HFFc6 (cell line): ENCODE measurements at regions not wholly inside any gene's neighbourhood (a gene's known extent, or its start where the extent isn't known, plus 50 kb on each side); places are given as distances from the start of the nearest gene placed in this dataset.

ENCODE experiments used
- DNase-seq: peaks from one replicate; pipeline ENCODE4 v3.0.0-alpha.2; 2018
- H3K27ac Mint-ChIP-seq: 2 replicates; pipeline ENCODE4 v1.8.0; 2020; ENCODE audit warnings: mild to moderate bottlenecking, mixed read lengths
- H3K27me3 Mint-ChIP-seq: 2 replicates; pipeline ENCODE4 v1.8.0; 2021; ENCODE audit warnings: mild to moderate bottlenecking, moderate library complexity, mixed read lengths; ENCODE audit not compliant: insufficient read depth
- H3K36me3 Mint-ChIP-seq: 2 replicates; pipeline ENCODE4 v1.8.0; 2021; ENCODE audit warnings: low read depth, mixed read lengths
- H3K4me1 Mint-ChIP-seq: 2 replicates; pipeline ENCODE4 v1.8.0; 2020; ENCODE audit warnings: low read depth, mixed read lengths
- H3K4me3 Mint-ChIP-seq: 2 replicates; pipeline ENCODE4 v1.8.0; 2020; ENCODE audit warnings: mild to moderate bottlenecking, moderate library complexity, mixed read lengths
- H3K9me3 Mint-ChIP-seq: 2 replicates; pipeline ENCODE4 v1.8.0; 2020; ENCODE audit warnings: mild to moderate bottlenecking, mixed read lengths
- CTCF ChIP-seq: fragments of 200-600 bp; sonication (generic); IDR thresholded peaks from 2 replicates; pipeline ENCODE4 v1.5.0; 2021; ENCODE audit warnings: antibody characterized with exemption, mild to moderate bottlenecking

- no peak for TF ChIP-seq CTCF
- no peak for DNase-seq
- H3K36me3 Mint-ChIP-seq, result no peaks in the 10 kb centered on the region
- H3K4me1 Mint-ChIP-seq, result no peaks in the 10 kb centered on the region
- no peak overlapping the region for H3K27ac Mint-ChIP-seq
- no peaks in the 10 kb centered on the region for H3K27me3 Mint-ChIP-seq
- H3K4me3 Mint-ChIP-seq, result no peak overlapping the region
- H3K9me3 Mint-ChIP-seq, result peaks cover 3% of the 10 kb centered on the region; the same call in 1 of the 2 replicates
Measured at GRCh38 chr4:133891011-133891410, 310.6 kb downstream of the PABPC4L start.

GRCh38 chr4:133887723-133888122 lies 313.9 kb downstream of the PABPC4L start:
- no peaks in the 10 kb centered on the region for H3K4me1 Mint-ChIP-seq
- H3K27me3 Mint-ChIP-seq, result no peaks in the 10 kb centered on the region
- TF ChIP-seq CTCF, result no peak
- no peak overlapping the region for H3K4me3 Mint-ChIP-seq
- H3K9me3 Mint-ChIP-seq, result peaks cover 3% of the 10 kb centered on the region; the same call in 1 of the 2 replicates
- no peak for DNase-seq
- H3K27ac Mint-ChIP-seq, result no peak overlapping the region
- H3K36me3 Mint-ChIP-seq, result peaks cover under 1% of the 10 kb centered on the region; the same call in 1 of the 2 replicates

- no peak for TF ChIP-seq CTCF
- no peak overlapping the region for H3K4me3 Mint-ChIP-seq
- H3K9me3 Mint-ChIP-seq, result no peaks in the 10 kb centered on the region
- no peaks in the 10 kb centered on the region for H3K27me3 Mint-ChIP-seq
- no peak overlapping the region for H3K27ac Mint-ChIP-seq
- peaks cover 17% of the 10 kb centered on the region for H3K4me1 Mint-ChIP-seq
- DNase-seq, result no peak
- H3K36me3 Mint-ChIP-seq, result 0 out of 2 replicates have a peak, but pooled peaks cover 3% of the 10 kb centered on the region
Measured at GRCh38 chr4:133869486-133869885, 332.1 kb downstream of the PABPC4L start.

GRCh38 chr4:133868856-133869255 lies 332.7 kb downstream of the PABPC4L start:
- TF ChIP-seq CTCF, result no peak
- Mint-ChIP-seq H3K36me3 (0 out of 2 replicates have a peak, but pooled peaks cover 3% of the 10 kb centered on the region), H3K4me1 (peaks cover 17% of the 10 kb centered on the region), H3K27ac (no peak overlapping the region), H3K27me3 (no peaks in the 10 kb centered on the region), H3K9me3 (no peaks in the 10 kb centered on the region), H3K4me3 (no peak overlapping the region)
- no peak for DNase-seq

- H3K27ac Mint-ChIP-seq, result peak overlapping the region; percentile 75; the same call in 1 of the 2 replicates
- no peak overlapping the region for H3K4me3 Mint-ChIP-seq
- no peaks in the 10 kb centered on the region for H3K9me3 Mint-ChIP-seq
- peaks cover 17% of the 10 kb centered on the region for H3K4me1 Mint-ChIP-seq
- TF ChIP-seq CTCF, result no peak
- H3K36me3 Mint-ChIP-seq, result 0 out of 2 replicates have a peak, but pooled peaks cover 3% of the 10 kb centered on the region
- H3K27me3 Mint-ChIP-seq, result no peaks in the 10 kb centered on the region
- no peak for DNase-seq
Measured at GRCh38 chr4:133866328-133866699, 335.3 kb downstream of the PABPC4L start.
